ENCODE measurements at regions not wholly inside any gene's neighbourhood (a gene's known extent, or its start where the extent isn't known, plus 50 kb on each side); places are given as distances from the start of the nearest gene placed in this dataset.

DNA sequence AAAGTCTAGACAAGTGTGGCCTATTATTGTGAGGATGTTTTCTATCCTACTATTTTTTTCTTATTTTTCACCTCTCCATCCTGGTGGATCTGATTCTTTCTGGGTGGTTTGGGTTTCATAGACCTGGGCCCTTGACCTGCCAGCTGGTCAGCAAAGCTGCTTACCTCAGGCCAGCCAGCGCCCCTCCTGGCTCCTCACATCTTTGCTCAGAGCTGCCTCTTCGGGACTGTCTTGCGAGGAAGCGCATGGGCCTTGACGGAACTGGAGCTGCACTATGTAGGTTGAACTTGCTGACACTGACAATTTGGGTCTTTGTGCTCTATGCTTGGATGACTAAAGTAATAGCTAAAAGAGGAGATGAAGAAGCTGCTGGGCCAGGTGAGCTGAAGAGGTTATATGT lies 138.5 kb upstream of the SYT6 start:
- no peak for TF ChIP-seq SIN3A (IDR thresholded peaks at IDR 0.05; ENCODE audit: borderline replicate concordance, low read depth, low read length)
- TF ChIP-seq FOSL2 (IDR thresholded peaks at IDR 0.05; ENCODE audit: borderline replicate concordance, low read depth) = no peak
- TF ChIP-seq, protein P1, sequence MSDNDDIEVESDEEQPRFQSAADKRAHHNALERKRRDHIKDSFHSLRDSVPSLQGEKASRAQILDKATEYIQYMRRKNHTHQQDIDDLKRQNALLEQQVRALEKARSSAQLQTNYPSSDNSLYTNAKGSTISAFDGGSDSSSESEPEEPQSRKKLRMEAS (IDR thresholded peaks at IDR 0.05; ENCODE audit: low read depth) = no peak
- TF ChIP-seq TCF12 (IDR thresholded peaks at IDR 0.05) = no peak
- TF ChIP-seq, protein P2, sequence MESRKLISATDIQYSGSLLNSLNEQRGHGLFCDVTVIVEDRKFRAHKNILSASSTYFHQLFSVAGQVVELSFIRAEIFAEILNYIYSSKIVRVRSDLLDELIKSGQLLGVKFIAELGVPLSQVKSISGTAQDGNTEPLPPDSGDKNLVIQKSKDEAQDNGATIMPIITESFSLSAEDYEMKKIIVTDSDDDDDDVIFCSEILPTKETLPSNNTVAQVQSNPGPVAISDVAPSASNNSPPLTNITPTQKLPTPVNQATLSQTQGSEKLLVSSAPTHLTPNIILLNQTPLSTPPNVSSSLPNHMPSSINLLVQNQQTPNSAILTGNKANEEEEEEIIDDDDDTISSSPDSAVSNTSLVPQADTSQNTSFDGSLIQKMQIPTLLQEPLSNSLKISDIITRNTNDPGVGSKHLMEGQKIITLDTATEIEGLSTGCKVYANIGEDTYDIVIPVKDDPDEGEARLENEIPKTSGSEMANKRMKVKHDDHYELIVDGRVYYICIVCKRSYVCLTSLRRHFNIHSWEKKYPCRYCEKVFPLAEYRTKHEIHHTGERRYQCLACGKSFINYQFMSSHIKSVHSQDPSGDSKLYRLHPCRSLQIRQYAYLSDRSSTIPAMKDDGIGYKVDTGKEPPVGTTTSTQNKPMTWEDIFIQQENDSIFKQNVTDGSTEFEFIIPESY (IDR thresholded peaks at IDR 0.05; ENCODE audit: borderline replicate concordance, low read depth) = no peak
- TF ChIP-seq EP300 (IDR thresholded peaks at IDR 0.05; ENCODE audit: borderline replicate concordance in 1 of 2, low read depth in 1 of 2, low read length in 1 of 2) = no peak
- TF ChIP-seq, protein P3, sequence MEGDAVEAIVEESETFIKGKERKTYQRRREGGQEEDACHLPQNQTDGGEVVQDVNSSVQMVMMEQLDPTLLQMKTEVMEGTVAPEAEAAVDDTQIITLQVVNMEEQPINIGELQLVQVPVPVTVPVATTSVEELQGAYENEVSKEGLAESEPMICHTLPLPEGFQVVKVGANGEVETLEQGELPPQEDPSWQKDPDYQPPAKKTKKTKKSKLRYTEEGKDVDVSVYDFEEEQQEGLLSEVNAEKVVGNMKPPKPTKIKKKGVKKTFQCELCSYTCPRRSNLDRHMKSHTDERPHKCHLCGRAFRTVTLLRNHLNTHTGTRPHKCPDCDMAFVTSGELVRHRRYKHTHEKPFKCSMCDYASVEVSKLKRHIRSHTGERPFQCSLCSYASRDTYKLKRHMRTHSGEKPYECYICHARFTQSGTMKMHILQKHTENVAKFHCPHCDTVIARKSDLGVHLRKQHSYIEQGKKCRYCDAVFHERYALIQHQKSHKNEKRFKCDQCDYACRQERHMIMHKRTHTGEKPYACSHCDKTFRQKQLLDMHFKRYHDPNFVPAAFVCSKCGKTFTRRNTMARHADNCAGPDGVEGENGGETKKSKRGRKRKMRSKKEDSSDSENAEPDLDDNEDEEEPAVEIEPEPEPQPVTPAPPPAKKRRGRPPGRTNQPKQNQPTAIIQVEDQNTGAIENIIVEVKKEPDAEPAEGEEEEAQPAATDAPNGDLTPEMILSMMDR (IDR thresholded peaks at IDR 0.05) = no peak
- no peak for TF ChIP-seq RCOR1 (IDR thresholded peaks at IDR 0.05; ENCODE audit: low read length)
- TF ChIP-seq GATA2 (CRISPR knock-in tag; IDR thresholded peaks at IDR 0.05) = no peak
- no peak for TF ChIP-seq MXI1 (IDR thresholded peaks at IDR 0.05; ENCODE audit: low read depth, low read length)
- TF ChIP-seq TAF1 (IDR thresholded peaks at IDR 0.05; ENCODE audit: borderline replicate concordance, low read depth, low read length) = no peak
- Histone ChIP-seq H3K4me2 (no peak overlapping the region), H2AFZ (ENCODE audit: low read depth) (no peak overlapping the region), H3K4me1 (ENCODE audit: control insufficient read depth in 1 of 2, insufficient read depth in 2 of 2, low read depth in 1 of 2, low read length in 1 of 2) (no peaks in the 10 kb centered on the region; a peak in 1 of 4 replicates), H3K27ac (ENCODE audit: low read depth in 2 of 2, low read length in 1 of 2) (no peak overlapping the region), H3K9ac (no peak overlapping the region), H4K20me1 (ENCODE audit: insufficient read depth) (no peaks in the 10 kb centered on the region), H3K4me3 (ENCODE audit: low read depth in 2 of 2, low read length in 1 of 2) (no peak overlapping the region), H3K9me3 (no peaks in the 10 kb centered on the region), H3K36me3 (replicated peaks in 1 of 2; ENCODE audit: control insufficient read depth in 1 of 2, insufficient read depth in 2 of 2, low read length in 1 of 2) (no peaks in the 10 kb centered on the region), H3K79me2 (ENCODE audit: insufficient read depth) (no peaks in the 10 kb centered on the region), H3K9me2 (no peaks in the 10 kb centered on the region), H3K27me3 (ENCODE audit: insufficient read depth) (peaks cover 11% of the 10 kb centered on the region; the same call in 1 of the 2 replicates), H3F3A (replicated peaks; ENCODE audit: insufficient read depth) (no peaks in the 10 kb centered on the region)
- WGBS (ENCODE audit: low lambda C conversion rate) = 83% methylated on average over 5 of the region's 5 CpGs
- DNase-seq = no peak
- ChIA-PET POLR2A (no interaction called here), CTCF (interaction anchor here (1.8 kb wide), 1 partner anchor 9 kb away, joined by 13 read pairs; no protein-coding TSS in a partner anchor)

GRCh38 chr1:114290776-114291175 lies 137.1 kb upstream of the SYT6 start:
- H3K4me2 ChIP-seq = no peak overlapping the region
- H3K9me3 ChIP-seq = no peaks in the 10 kb centered on the region
- DNase-seq = no peak
- H3K36me3 ChIP-seq (replicated peaks in 1 of 2; ENCODE audit: control insufficient read depth in 1 of 2, insufficient read depth in 2 of 2, low read length in 1 of 2) = no peaks in the 10 kb centered on the region
- no peaks in the 10 kb centered on the region for H3K79me2 ChIP-seq (ENCODE audit: insufficient read depth)
- TF ChIP-seq JUND (IDR thresholded peaks at IDR 0.05) (no peak), TCF12 (IDR thresholded peaks at IDR 0.05) (no peak), RCOR1 (IDR thresholded peaks at IDR 0.05; ENCODE audit: low read length) (no peak), FOXJ3 (CRISPR knock-in tag; IDR thresholded peaks at IDR 0.05) (no peak), TAF1 (IDR thresholded peaks at IDR 0.05; ENCODE audit: borderline replicate concordance, low read depth, low read length) (no peak)
- TF ChIP-seq, protein P4, sequence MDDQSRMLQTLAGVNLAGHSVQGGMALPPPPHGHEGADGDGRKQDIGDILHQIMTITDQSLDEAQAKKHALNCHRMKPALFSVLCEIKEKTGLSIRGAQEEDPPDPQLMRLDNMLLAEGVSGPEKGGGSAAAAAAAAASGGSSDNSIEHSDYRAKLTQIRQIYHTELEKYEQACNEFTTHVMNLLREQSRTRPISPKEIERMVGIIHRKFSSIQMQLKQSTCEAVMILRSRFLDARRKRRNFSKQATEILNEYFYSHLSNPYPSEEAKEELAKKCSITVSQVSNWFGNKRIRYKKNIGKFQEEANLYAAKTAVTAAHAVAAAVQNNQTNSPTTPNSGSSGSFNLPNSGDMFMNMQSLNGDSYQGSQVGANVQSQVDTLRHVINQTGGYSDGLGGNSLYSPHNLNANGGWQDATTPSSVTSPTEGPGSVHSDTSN (IDR thresholded peaks at IDR 0.05) = no peak
- 18% methylated on average over 2 of the region's 2 CpGs for WGBS (ENCODE audit: low lambda C conversion rate)
- ChIA-PET POLR2A (interaction anchor here (0.6 kb wide), 1 partner anchor 447 kb away, joined by 3 read pairs; no protein-coding TSS in a partner anchor), CTCF (interaction anchor here (1.8 to 2.5 kb wide), 2 partner anchors 8 to 312 kb away, joined by 12 to 13 read pairs; partner anchors contain the start of gene OLFML3)
- H3F3A ChIP-seq (replicated peaks; ENCODE audit: insufficient read depth) = no peaks in the 10 kb centered on the region
- H3K4me1 ChIP-seq (ENCODE audit: control insufficient read depth in 1 of 2, insufficient read depth in 2 of 2, low read depth in 1 of 2, low read length in 1 of 2) = peaks cover 0 to 4% of the 10 kb centered on the region in 2 experiments; a peak in 1 of 4 replicates
- no peak overlapping the region for H3K9ac ChIP-seq
- H3K9me2 ChIP-seq = no peaks in the 10 kb centered on the region
- no peak overlapping the region for H2AFZ ChIP-seq (ENCODE audit: low read depth)
- H3K4me3 ChIP-seq (ENCODE audit: low read depth in 2 of 2, low read length in 1 of 2) = no peak overlapping the region
- no peaks in the 10 kb centered on the region for H4K20me1 ChIP-seq (ENCODE audit: insufficient read depth)
- H3K27ac ChIP-seq (ENCODE audit: low read depth in 2 of 2, low read length in 1 of 2) = no peak overlapping the region
- peaks cover 4% of the 10 kb centered on the region; the same call in 1 of the 2 replicates for H3K27me3 ChIP-seq (ENCODE audit: insufficient read depth)
